GM12878 (cell line): ENCODE measurements at regions not wholly inside any gene's neighbourhood (a gene's known extent, or its start where the extent isn't known, plus 50 kb on each side); places are given as distances from the start of the nearest gene placed in this dataset.

Experiments used
- ATF7 ChIP-seq: fragments of 450-650 bp; IDR thresholded peaks from 2 replicates; pipeline ENCODE4 v1.6.1; 2016; ENCODE audit warnings: low read depth, mild to moderate bottlenecking
- BHLHE40 ChIP-seq, 2 experiments: fragments of 450-650 bp in 1 of 2; IDR thresholded peaks; 2 replicates each; pipeline ENCODE4 v1.6.1; 2011 to 2017; ENCODE audit warnings: low read depth in 2 of 2, borderline replicate concordance in 1 of 2, improper control_type of control experiment in 1 of 2, low read length in 1 of 2, mild to moderate bottlenecking in 1 of 2
- CEBPZ ChIP-seq: fragments of 150-350 bp; IDR thresholded peaks from 2 replicates; pipeline ENCODE4 v1.6.1; 2016; ENCODE audit warnings: low read depth, low read length
- EED ChIP-seq: sonication (generic); IDR thresholded peaks from 2 replicates; pipeline ENCODE4 v1.6.1; 2016; ENCODE audit warnings: antibody characterized with exemption, low read depth
- KDM1A ChIP-seq: fragments of 200-600 bp; sonication (generic); IDR thresholded peaks from 2 replicates; pipeline ENCODE4 v1.6.1; 2016; ENCODE audit warnings: borderline replicate concordance
- MEF2A ChIP-seq: IDR thresholded peaks from 2 replicates; pipeline ENCODE4 v1.6.1; 2011; ENCODE audit warnings: low read depth, mild to moderate bottlenecking, low read length, moderate library complexity; ENCODE audit not compliant: insufficient read depth
- MEF2B ChIP-seq: fragments of 450-650 bp; IDR thresholded peaks from 2 replicates; pipeline ENCODE4 v1.6.1; 2018; ENCODE audit warnings: mild to moderate bottlenecking, moderate library complexity; ENCODE audit not compliant: partially characterized antibody, poor library complexity, severe bottlenecking
- NBN ChIP-seq: fragments of 450-650 bp; IDR thresholded peaks from 2 replicates; pipeline ENCODE4 v1.6.1; 2016
- NFYA ChIP-seq: IDR thresholded peaks from 2 replicates; pipeline ENCODE4 v1.6.1; 2011; ENCODE audit warnings: low read depth, mild to moderate bottlenecking, low read length, improper control_type of control experiment, borderline replicate concordance
- NRF1 ChIP-seq: conservative IDR thresholded peaks from 2 replicates; pipeline ENCODE4 v1.6.1; 2011; ENCODE audit warnings: mild to moderate bottlenecking, low read depth, low read length, improper control_type of control experiment
- RUNX3 ChIP-seq: IDR thresholded peaks from 2 replicates; pipeline ENCODE4 v1.6.1; 2012; ENCODE audit warnings: low read length, inconsistent platforms
- STAT1 ChIP-seq: fragments of 450-650 bp; conservative IDR thresholded peaks from 2 replicates; pipeline ENCODE4 v1.6.1; 2014; ENCODE audit warnings: antibody characterized with exemption, mild to moderate bottlenecking
- SUPT20H ChIP-seq: IDR thresholded peaks from 2 replicates; pipeline ENCODE4 v1.6.1; 2011; ENCODE audit warnings: low read depth, mild to moderate bottlenecking, low read length, moderate library complexity, borderline replicate concordance; ENCODE audit not compliant: control insufficient read depth
- ZBTB11 ChIP-seq: fragments of 450-650 bp; formaldehyde crosslinking; IDR thresholded peaks from 2 replicates; pipeline ENCODE4 v1.5.0; 2022; ENCODE audit warnings: mild to moderate bottlenecking, missing genetic modification characterization
- ZBTB33 ChIP-seq: fragments of 450-650 bp; IDR thresholded peaks from 2 replicates; pipeline ENCODE4 v1.6.1; 2017; ENCODE audit warnings: mild to moderate bottlenecking
- ZBTB40 ChIP-seq: fragments of 450-650 bp; IDR thresholded peaks from 2 replicates; pipeline ENCODE4 v1.6.1; 2016; ENCODE audit warnings: mild to moderate bottlenecking, moderate library complexity, borderline replicate concordance
- ZNF207 ChIP-seq: fragments of 450-650 bp; IDR thresholded peaks from 2 replicates; pipeline ENCODE4 v1.6.1; 2014; ENCODE audit warnings: antibody characterized with exemption, mild to moderate bottlenecking, borderline replicate concordance

GRCh38 chr3:159029306-159030026, 227.6 kb downstream of the MFSD1 start (continued):
- TF ChIP-seq ZBTB33 (no peak), MEF2B (no peak), NFYA (no peak), BHLHE40 (IDR thresholded peaks at IDR 0.05; ENCODE audit: borderline replicate concordance in 1 of 2, low read depth in 2 of 2, low read length in 1 of 2) (no peak), EED (no peak), STAT1 (no peak), RUNX3 (peak; percentile 39), ZBTB11 (no peak), ZBTB40 (no peak), ATF7 (no peak), NBN (no peak), NRF1 (no peak), CEBPZ (no peak), SUPT20H (no peak), MEF2A (peak; percentile 56; the same call in 1 of the 2 replicates), ZNF207 (no peak), KDM1A (no peak)
